Transverse colon (tissue), 4 donors: ENCODE measurements at regions not wholly inside any gene's neighbourhood (a gene's known extent, or its start where the extent isn't known, plus 50 kb on each side); places are given as distances from the start of the nearest gene placed in this dataset.

Experiments
- DNase-seq: peaks from one replicate; pipeline ENCODE4 v3.0.0-alpha.2; 2019
- H3K27ac ChIP-seq, 4 donors: fragments of 200-600 bp; sonication (generic); 2 replicates each; pipeline ENCODE4 v1.5.1; 2016 to 2018; ENCODE audit warnings: inconsistent platforms in 4 of 4
- H3K27me3 ChIP-seq: fragments of 200-600 bp; sonication (generic); 2 replicates; pipeline ENCODE4 v1.5.1; 2017; ENCODE audit warnings: inconsistent platforms
- H3K36me3 ChIP-seq, 4 donors: fragments of 200-600 bp; sonication (generic); 2 replicates each; pipeline ENCODE4 v1.5.1; 2017 to 2019; ENCODE audit warnings: inconsistent platforms in 4 of 4
- H3K4me1 ChIP-seq, 4 donors: fragments of 200-600 bp; sonication (generic); 2 replicates each; pipeline ENCODE4 v1.5.1; 2017 to 2020; ENCODE audit warnings: inconsistent platforms in 4 of 4
- H3K4me3 ChIP-seq, 4 donors: fragments of 200-600 bp; sonication (generic); 1 replicate in 1 of 4; 2 replicates in 3 of 4; pipeline versions ENCODE4 v1.5.1 to v1.6.1; 2017 to 2019; ENCODE audit warnings: inconsistent platforms in 4 of 4
- H3K9me3 ChIP-seq, 2 donors: fragments of 200-600 bp; sonication (generic); 2 replicates each; pipeline ENCODE4 v1.5.1; 2017 to 2019; ENCODE audit warnings: inconsistent platforms in 2 of 2
- CTCF ChIP-seq, 5 experiments: fragments of 200-600 bp in 3 of 5; fragments of 450-650 bp in 2 of 5; sonication (generic) in 3 of 5; IDR thresholded peaks; 1 replicate in 2 of 5; 2 replicates in 3 of 5; pipeline ENCODE4 v1.5.1; 2016 to 2017; ENCODE audit warnings: antibody characterized with exemption in 5 of 5, inconsistent platforms in 3 of 5, mild to moderate bottlenecking in 2 of 5, moderate library complexity in 1 of 5
- EP300 ChIP-seq: sonication (generic); formaldehyde crosslinking; IDR thresholded peaks from one replicate; pipeline ENCODE4 v1.6.1; 2017; ENCODE audit warnings: antibody characterized with exemption, low read depth
- POLR2A ChIP-seq: fragments of 450-650 bp; IDR thresholded peaks from one replicate; pipeline ENCODE4 v1.6.1; 2016; ENCODE audit warnings: antibody characterized with exemption, mild to moderate bottlenecking, moderate library complexity
- POLR2AphosphoS5 ChIP-seq, 3 donors: sonication (generic); formaldehyde crosslinking; IDR thresholded peaks; one replicate each; pipeline ENCODE4 v1.6.1; 2016; ENCODE audit warnings: antibody characterized with exemption in 3 of 3
- WGBS, 2 donors: methylation state at CpG; one replicate each; pipeline ENCODE4 v1.1.5; 2018; ENCODE audit warnings: low coverage in 1 of 2; 5-methylcytosine and 5-hydroxymethylcytosine counted together
- in situ Hi-C, 4 donors: fragments of 200-750 bp; cut with MboI; loops; one replicate each; pipeline versions ENCODE4 v1.15.0 to v1.15.1; 2017; ENCODE audit warnings: low sequenced_read_pairs in 3 of 4, low pct_ligation_motif_present in 1 of 4, low pct_unique_long_range_greater_than_20kb in 1 of 4
- intact Hi-C: fragments of 100-400 bp; cut with DNase I; formaldehyde crosslinking; loops from one replicate; pipeline ENCODE4 v1.15.1; 2023; ENCODE audit warnings: low total_unique reads

DNA sequence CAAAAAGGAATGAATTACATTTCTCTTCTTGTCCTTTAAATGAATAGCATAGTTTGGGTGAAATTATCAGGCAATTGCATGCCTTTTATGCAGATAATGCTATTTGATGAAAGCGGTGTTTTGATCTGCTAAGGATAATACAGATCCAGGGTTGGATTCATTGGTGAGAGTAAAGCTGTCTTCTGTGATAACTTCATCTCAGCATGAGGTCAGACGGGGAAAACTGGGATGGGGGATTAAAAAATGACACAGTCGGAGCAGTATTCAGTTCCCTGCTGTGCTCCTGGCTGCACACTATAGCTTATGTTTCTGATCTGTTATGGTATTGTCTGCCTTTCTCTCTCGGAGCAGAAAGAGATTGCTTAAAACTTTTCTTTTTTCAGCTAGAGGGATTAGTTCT, 105.9 kb upstream of the TENM3 start:
- intact Hi-C loops: no loop called here

DNA sequence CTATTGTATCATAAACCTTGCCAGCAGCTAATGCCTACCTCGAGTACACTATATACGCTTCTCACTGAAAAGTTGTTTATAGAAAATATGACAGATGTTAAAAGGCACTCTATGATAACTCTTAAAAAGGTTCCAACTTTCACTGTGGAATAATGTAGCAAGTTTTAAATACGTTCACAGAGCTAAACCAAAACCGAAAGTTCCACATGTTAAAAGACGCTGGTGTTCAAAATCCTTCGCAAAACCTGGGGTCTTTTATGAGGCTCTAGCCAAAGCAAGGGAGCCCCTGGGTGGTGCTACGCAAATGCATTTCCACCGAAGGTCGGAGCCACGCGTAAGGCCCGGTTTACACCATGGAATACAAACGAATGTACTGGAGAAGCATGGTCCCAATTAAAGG, 103.7 kb upstream of the TENM3 start:
- DNase-seq: no peak
- intact Hi-C loops (no loop called here), in situ Hi-C loops (no loop called here)
- TF ChIP-seq POLR2A (no peak), CTCF (IDR thresholded peaks at IDR 0.05) (no peak), EP300 (no peak), POLR2AphosphoS5 (IDR thresholded peaks at IDR 0.05) (no peak)
- Histone ChIP-seq H3K27ac (no peak overlapping the region), H3K36me3 (no peaks in the 10 kb centered on the region), H3K27me3 (peaks cover 81% of the 10 kb centered on the region), H3K9me3 (no peaks in the 10 kb centered on the region), H3K4me1 (peaks cover 11 to 30% (median 21%) of the 10 kb centered on the region in 4 donors), H3K4me3 (no peak overlapping the region)
- 10 to 43% methylated on average over 2 to 13 of the region's 13 CpGs for WGBS, 2 donors

More for the DNA sequence above, 105.9 kb upstream of the TENM3 start:
- Histone ChIP-seq H3K4me1 (peaks cover 0 to 10% (median 3%) of the 10 kb centered on the region in 4 donors), H3K4me3 (no peak overlapping the region), H3K27me3 (peaks cover 60% of the 10 kb centered on the region), H3K27ac (no peak overlapping the region), H3K36me3 (no peaks in the 10 kb centered on the region), H3K9me3 (no peaks in the 10 kb centered on the region)
- in situ Hi-C loops: no loop called here
- DNase-seq: no peak
- no peak for TF ChIP-seq CTCF (IDR thresholded peaks at IDR 0.05)
- TF ChIP-seq POLR2A: no peak
- no peak for TF ChIP-seq POLR2AphosphoS5 (IDR thresholded peaks at IDR 0.05)
- no peak for TF ChIP-seq EP300
- 50 to 71% methylated on average over 2 to 4 of the region's 4 CpGs for WGBS, 2 donors

DNA sequence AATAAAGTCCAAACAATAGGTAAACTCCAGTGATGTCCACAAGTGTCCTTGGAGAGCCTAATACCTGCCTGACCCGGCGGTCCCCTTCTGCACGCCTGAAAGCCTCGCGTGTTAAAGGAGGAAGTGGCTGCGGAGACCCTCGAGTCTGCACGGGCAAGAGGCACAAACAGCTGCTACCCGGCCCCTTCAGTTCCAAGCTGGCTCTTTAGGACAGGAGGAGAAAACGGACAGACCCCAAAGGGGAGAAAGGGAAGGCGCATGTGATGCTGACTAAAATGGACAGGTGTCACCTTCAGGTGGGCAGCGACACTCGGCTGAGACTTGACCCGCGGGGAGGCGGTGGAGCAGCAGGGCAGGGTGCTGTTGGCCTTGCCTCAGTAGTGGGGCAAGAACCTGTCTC, 102.7 kb upstream of the TENM3 start:
- Histone ChIP-seq H3K27ac (no peak overlapping the region), H3K4me3 (no peak overlapping the region), H3K36me3 (no peaks in the 10 kb centered on the region), H3K27me3 (peaks cover 92% of the 10 kb centered on the region), H3K9me3 (no peaks in the 10 kb centered on the region), H3K4me1 (peaks cover 11 to 36% (median 25%) of the 10 kb centered on the region in 4 donors)
- no peak for TF ChIP-seq POLR2AphosphoS5 (IDR thresholded peaks at IDR 0.05)
- no peak for TF ChIP-seq EP300
- TF ChIP-seq POLR2A: no peak
- TF ChIP-seq CTCF (IDR thresholded peaks at IDR 0.05): no peak
- 39 to 63% methylated on average over 7 to 16 of the region's 16 CpGs for WGBS, 2 donors
- intact Hi-C loops (no loop called here), in situ Hi-C loops (no loop called here)
- DNase-seq: no peak

GRCh38 chr4:182141061-182141460, 102.1 kb upstream of the TENM3 start:
- H3K4me3 ChIP-seq: no peak overlapping the region
- TF ChIP-seq CTCF (IDR thresholded peaks at IDR 0.05) (no peak), POLR2AphosphoS5 (IDR thresholded peaks at IDR 0.05) (no peak), EP300 (no peak), POLR2A (no peak)
- intact Hi-C loops (no loop called here), in situ Hi-C loops (no loop called here)
- H3K27ac ChIP-seq: no peak overlapping the region
- DNase-seq: no peak
- peaks cover 93% of the 10 kb centered on the region for H3K27me3 ChIP-seq
- 11% methylated on average over 22 of the region's 26 CpGs; no CpG with 5 or more reads in 1 of the 2 donors for WGBS, 2 donors
- no peaks in the 10 kb centered on the region for H3K36me3 ChIP-seq
- H3K9me3 ChIP-seq: no peaks in the 10 kb centered on the region
- H3K4me1 ChIP-seq: peaks cover 11 to 36% (median 25%) of the 10 kb centered on the region in 4 donors
